ENCODE measurements at regions not wholly inside any gene's neighbourhood (a gene's known extent, or its start where the extent isn't known, plus 50 kb on each side); places are given as distances from the start of the nearest gene placed in this dataset.

DNA sequence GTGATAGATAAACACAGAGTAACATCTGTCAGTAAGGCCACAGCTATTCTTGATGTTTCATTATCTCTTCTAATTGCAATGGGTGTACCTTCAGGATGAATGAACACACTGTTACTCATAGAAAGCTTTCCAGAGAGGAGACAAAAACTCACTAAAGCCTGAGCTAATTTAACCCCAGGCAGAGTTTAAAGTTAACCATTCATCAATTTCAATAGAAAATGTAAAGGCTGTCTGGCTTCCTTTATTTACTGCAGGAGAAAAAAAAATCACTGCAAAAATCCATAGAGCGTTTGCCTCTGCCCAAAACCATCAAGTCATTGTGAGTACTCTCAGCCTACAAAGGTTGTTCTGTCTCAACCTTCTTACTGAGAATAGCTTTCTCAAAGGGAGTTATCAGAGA is 376.9 kb downstream of the PPP4R3C start:
- Histone ChIP-seq H3K27me3 (peaks cover 0 to 3% of the 10 kb centered on the region in 2 donors), H3K4me3 (no peak overlapping the region), H3K36me3 (no peaks in the 10 kb centered on the region), H3K9me3 (no peaks in the 10 kb centered on the region), H3K4me1 (no peaks in the 10 kb centered on the region), H3K27ac (no peak overlapping the region)
- intact Hi-C loops (cut with DNase I; ENCODE audit: low total_unique reads) = no loop called here
- DNase-seq (ENCODE audit: low spot score in 2 of 2) = no peak
- TF ChIP-seq, protein P1, sequence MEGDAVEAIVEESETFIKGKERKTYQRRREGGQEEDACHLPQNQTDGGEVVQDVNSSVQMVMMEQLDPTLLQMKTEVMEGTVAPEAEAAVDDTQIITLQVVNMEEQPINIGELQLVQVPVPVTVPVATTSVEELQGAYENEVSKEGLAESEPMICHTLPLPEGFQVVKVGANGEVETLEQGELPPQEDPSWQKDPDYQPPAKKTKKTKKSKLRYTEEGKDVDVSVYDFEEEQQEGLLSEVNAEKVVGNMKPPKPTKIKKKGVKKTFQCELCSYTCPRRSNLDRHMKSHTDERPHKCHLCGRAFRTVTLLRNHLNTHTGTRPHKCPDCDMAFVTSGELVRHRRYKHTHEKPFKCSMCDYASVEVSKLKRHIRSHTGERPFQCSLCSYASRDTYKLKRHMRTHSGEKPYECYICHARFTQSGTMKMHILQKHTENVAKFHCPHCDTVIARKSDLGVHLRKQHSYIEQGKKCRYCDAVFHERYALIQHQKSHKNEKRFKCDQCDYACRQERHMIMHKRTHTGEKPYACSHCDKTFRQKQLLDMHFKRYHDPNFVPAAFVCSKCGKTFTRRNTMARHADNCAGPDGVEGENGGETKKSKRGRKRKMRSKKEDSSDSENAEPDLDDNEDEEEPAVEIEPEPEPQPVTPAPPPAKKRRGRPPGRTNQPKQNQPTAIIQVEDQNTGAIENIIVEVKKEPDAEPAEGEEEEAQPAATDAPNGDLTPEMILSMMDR (IDR thresholded peaks at IDR 0.05) = no peak
- no peak for TF ChIP-seq POLR2A (IDR thresholded peaks at IDR 0.05)
- TF ChIP-seq POLR2AphosphoS5 (IDR thresholded peaks at IDR 0.05) = no peak

DNA sequence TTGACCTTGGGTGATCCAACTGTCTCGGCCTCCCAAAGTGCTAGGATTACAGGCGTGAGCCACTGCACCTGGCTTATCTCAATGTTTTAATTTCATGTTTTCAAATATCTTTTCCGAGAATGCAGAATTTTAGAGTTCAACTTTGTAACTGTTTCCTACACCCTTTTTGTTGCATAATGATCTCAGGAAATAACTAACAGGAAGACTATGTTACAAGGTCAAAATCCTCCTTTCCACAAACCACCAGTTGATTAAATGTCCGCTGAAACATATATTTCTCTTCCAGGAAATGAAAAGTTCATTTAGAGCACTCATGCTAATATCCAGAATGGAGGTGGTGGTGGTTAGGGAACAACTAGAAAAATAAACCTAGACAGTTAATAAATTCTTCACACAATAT is 377.8 kb downstream of the PPP4R3C start:
- no peaks in the 10 kb centered on the region for H3K9me3 ChIP-seq
- H3K27me3 ChIP-seq = peaks cover 0 to 3% of the 10 kb centered on the region in 2 donors
- H3K27ac ChIP-seq = no peak overlapping the region
- intact Hi-C loops (cut with DNase I; ENCODE audit: low total_unique reads) = no loop called here
- DNase-seq (ENCODE audit: low spot score in 2 of 2) = no peak
- TF ChIP-seq POLR2A (IDR thresholded peaks at IDR 0.05) = no peak
- TF ChIP-seq POLR2AphosphoS5 (IDR thresholded peaks at IDR 0.05) = no peak
- TF ChIP-seq, protein P1 (IDR thresholded peaks at IDR 0.05) = no peak
- no peaks in the 10 kb centered on the region for H3K4me1 ChIP-seq
- no peaks in the 10 kb centered on the region for H3K36me3 ChIP-seq
- H3K4me3 ChIP-seq = no peak overlapping the region

DNA sequence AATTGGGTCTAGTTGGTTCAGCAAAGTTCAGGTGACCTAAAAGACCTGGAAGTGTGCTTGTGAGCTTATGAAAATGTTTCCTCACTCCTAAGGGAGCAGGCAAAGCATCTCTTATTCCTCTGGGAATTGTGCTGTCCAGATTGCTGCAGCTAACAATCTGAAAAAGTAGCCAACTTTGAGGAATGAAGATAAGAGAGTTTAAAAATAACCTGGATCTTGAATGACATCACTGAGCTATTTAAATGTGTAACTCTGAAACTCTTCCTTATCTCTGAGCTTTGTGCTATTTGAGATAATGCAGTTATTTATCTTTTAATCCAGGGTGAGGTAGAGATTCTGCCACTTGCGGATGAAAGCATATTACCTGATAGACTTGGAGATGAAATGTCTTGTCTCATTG is 384.8 kb downstream of the PPP4R3C start:
- no peak for DNase-seq (ENCODE audit: low spot score in 2 of 2)
- Histone ChIP-seq H3K9me3 (peaks cover 0 to 10% of the 10 kb centered on the region in 2 donors), H3K4me3 (no peak overlapping the region), H3K4me1 (no peaks in the 10 kb centered on the region), H3K36me3 (no peaks in the 10 kb centered on the region), H3K27ac (no peak overlapping the region), H3K27me3 (peaks cover 0 to 13% of the 10 kb centered on the region in 2 donors)
- intact Hi-C loops (cut with DNase I; ENCODE audit: low total_unique reads) = no loop called here
- no peak for TF ChIP-seq POLR2A (IDR thresholded peaks at IDR 0.05)

DNA sequence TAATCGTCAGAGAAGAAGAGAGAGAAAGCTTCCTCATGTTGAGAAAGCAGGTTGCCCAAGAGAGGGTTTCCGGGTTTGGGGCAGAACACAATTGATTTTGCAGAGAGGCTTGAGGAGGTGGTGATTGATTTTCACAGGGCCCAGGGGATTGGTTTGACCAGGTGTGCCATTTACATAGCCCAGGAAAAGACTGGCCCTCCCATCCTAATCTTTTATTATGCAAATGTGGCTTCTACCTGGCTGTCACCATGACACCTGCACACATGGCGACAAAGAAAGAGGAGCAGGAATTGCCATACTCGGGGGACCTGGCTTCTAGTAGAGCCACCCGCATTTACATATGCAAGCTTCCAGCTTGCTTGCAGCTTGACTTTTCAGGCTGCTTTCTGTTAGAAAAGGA is 405.3 kb downstream of the PPP4R3C start:
- no peak overlapping the region for H3K4me3 ChIP-seq
- no peaks in the 10 kb centered on the region for H3K4me1 ChIP-seq
- H3K27ac ChIP-seq = no peak overlapping the region
- no peaks in the 10 kb centered on the region for H3K27me3 ChIP-seq
- intact Hi-C loops (cut with DNase I; ENCODE audit: low total_unique reads) = no loop called here
- H3K36me3 ChIP-seq = no peaks in the 10 kb centered on the region
- H3K9me3 ChIP-seq = no peaks in the 10 kb centered on the region
- TF ChIP-seq POLR2A (IDR thresholded peaks at IDR 0.05) (no peak), POLR2AphosphoS5 (IDR thresholded peaks at IDR 0.05) (no peak)
- TF ChIP-seq, protein P1 (IDR thresholded peaks at IDR 0.05) = no peak
- no peak for DNase-seq (ENCODE audit: low spot score in 2 of 2)

DNA sequence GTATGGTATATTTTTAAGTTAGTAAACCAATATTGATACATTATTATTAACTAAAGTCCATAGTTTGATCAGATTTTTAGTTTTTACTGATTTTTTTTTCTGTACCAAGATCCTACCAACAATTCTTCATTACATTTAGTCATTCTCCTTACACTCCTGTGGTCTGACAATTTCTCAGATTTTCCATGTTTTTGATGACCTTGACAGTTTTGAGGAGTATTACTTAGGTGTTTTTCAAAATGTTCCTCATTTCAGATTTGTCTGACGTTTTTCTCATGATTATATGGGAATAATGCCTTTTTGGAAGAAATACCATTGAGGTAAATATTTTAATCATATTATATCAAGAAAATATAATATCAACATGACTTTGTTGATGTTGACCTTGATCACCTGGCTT is 423.8 kb downstream of the PPP4R3C start:
- no peak overlapping the region for H3K4me3 ChIP-seq
- no peak overlapping the region for H3K27ac ChIP-seq
- no peaks in the 10 kb centered on the region for H3K4me1 ChIP-seq
- intact Hi-C loops (cut with DNase I; ENCODE audit: low total_unique reads) = no loop called here
- DNase-seq (ENCODE audit: low spot score in 2 of 2) = no peak
- no peak for TF ChIP-seq POLR2A (IDR thresholded peaks at IDR 0.05)
- TF ChIP-seq POLR2AphosphoS5 (IDR thresholded peaks at IDR 0.05) = no peak
- TF ChIP-seq, protein P1 (IDR thresholded peaks at IDR 0.05) = no peak
- H3K9me3 ChIP-seq = no peaks in the 10 kb centered on the region
- H3K36me3 ChIP-seq = no peaks in the 10 kb centered on the region
- H3K27me3 ChIP-seq = no peaks in the 10 kb centered on the region

DNA sequence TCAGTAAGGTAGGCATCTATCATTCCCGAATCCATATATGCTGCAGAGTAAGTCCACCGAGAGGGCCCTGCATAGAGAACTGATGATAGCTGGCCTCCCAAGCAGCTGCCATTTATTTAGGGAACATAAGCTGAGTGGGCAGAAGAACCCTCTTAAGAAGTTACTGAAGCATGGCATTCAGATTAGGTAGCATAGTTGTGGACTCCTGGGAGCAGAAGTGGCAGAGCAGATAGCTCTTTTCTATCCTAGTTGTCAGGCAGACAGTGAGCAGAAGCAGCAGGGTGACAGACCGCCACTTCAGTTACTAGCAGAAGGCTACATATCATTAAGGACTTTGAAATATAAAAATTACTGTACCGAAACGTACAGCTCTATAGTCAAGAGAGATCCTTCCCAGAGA is 454.7 kb downstream of the PPP4R3C start:
- no peak for DNase-seq (ENCODE audit: low spot score in 2 of 2)
- Histone ChIP-seq H3K4me1 (no peaks in the 10 kb centered on the region), H3K4me3 (no peak overlapping the region), H3K9me3 (peaks cover 0 to 5% of the 10 kb centered on the region in 2 donors), H3K36me3 (no peaks in the 10 kb centered on the region), H3K27me3 (no peaks in the 10 kb centered on the region), H3K27ac (no peak overlapping the region)
- TF ChIP-seq POLR2AphosphoS5 (IDR thresholded peaks at IDR 0.05) (no peak), POLR2A (IDR thresholded peaks at IDR 0.05) (no peak)
- TF ChIP-seq, protein P1 (IDR thresholded peaks at IDR 0.05) = no peak
- intact Hi-C loops (cut with DNase I; ENCODE audit: low total_unique reads) = no loop called here
